ENCODE measurements at regions not wholly inside any gene's neighbourhood (a gene's known extent, or its start where the extent isn't known, plus 50 kb on each side); places are given as distances from the start of the nearest gene placed in this dataset.
"Not testable (repeated sequence)": the region's sequence is repeated elsewhere in the genome, so short reads cannot be mapped to it uniquely, and the experiment has no call there.

- DNase-seq (ENCODE audit: low spot score): no peak
These were observed 596.6 kb downstream of the KCTD12 start for GRCh38 chr13:76289558-76289957.

GRCh38 chr13:76286178-76286577 lies 600.0 kb downstream of the KCTD12 start:
- no peak for DNase-seq (ENCODE audit: low spot score)

GRCh38 chr13:76285463-76285862 lies 600.7 kb downstream of the KCTD12 start:
- no peak for DNase-seq (ENCODE audit: low spot score)

DNA sequence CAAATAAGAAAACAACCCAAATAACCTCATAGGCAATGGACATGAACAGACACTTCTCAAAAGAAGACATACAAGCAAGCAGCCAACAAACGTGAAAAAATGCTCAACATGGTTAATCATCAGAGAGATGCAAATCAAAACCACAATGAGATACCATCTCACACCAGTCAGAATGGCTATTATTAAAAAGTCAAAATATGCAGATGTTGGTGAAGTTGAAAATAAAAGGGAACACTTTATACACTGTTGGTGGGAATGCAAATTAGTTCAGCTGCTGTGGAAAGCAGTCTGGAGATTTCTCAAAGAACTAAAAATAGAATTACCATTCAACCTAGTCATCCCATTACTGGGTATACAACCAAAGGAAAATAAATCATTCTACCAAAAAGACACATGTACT lies 606.4 kb downstream of the KCTD12 start:
- not testable (repeated sequence) for DNase-seq (ENCODE audit: low spot score)

GRCh38 chr13:76271728-76272232 lies 614.4 kb downstream of the KCTD12 start:
- DNase-seq (ENCODE audit: low spot score): no peak

- not testable (repeated sequence) for DNase-seq (ENCODE audit: low spot score)
These were observed 617.9 kb downstream of the KCTD12 start for GRCh38 chr13:76268307-76268706.

- no peak for DNase-seq (ENCODE audit: low spot score)
These were observed 619.0 kb downstream of the KCTD12 start for GRCh38 chr13:76267216-76267615.

DNA sequence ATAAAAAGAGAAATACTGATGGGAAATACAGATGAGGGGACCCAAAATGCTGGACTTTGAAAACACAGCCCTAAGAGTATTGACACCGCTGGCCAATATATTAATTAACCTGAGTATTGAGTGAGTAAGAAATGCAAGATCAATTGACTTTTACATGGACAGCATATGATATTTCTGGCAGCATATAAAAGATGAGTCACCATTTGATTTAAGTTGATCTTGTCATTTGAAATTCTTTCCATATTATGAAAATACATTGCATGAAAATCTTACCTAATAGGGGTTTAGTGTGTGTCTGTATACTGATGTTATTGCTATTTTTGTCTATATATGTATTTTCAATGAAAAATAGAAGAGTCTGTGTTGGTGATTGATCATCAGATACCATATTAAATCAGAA lies 619.6 kb downstream of the KCTD12 start:
- DNase-seq (ENCODE audit: low spot score): no peak

GRCh38 chr13:76250211-76250610 lies 614.1 kb downstream of the LMO7 start:
- no peak for DNase-seq (ENCODE audit: low spot score)

DNA sequence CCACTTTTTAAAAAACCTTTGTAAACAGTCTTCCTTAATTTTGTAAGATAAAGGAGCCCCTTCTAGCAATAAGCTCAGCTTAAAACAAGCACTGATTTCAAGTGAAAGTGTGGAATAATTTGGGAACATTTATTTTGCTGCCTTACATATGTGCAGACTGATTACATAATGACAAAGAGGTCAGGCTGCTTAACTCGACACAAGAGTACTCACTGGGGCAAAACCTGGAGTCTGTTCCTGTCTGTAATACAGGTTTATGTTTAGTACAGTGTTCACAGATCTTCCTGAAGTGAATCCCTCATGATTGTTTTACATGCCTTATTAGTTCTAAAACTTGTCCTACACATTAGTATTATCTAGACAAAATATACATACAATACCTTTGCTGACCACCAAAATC lies 609.8 kb downstream of the LMO7 start:
- DNase-seq (ENCODE audit: low spot score): no peak

- no peak for DNase-seq (ENCODE audit: low spot score)
These were observed 609.1 kb downstream of the LMO7 start for GRCh38 chr13:76245211-76245610.

- DNase-seq (ENCODE audit: low spot score): not testable (repeated sequence)
These were observed 607.0 kb downstream of the LMO7 start for GRCh38 chr13:76243120-76243519.

- no peak for DNase-seq (ENCODE audit: low spot score)
These were observed 603.0 kb downstream of the LMO7 start for GRCh38 chr13:76239031-76239680.

- no peak for DNase-seq (ENCODE audit: low spot score)
These were observed 595.5 kb downstream of the LMO7 start for GRCh38 chr13:76231522-76232167.

GRCh38 chr13:76229281-76229680 lies 593.2 kb downstream of the LMO7 start:
- no peak for DNase-seq (ENCODE audit: low spot score)

DNA sequence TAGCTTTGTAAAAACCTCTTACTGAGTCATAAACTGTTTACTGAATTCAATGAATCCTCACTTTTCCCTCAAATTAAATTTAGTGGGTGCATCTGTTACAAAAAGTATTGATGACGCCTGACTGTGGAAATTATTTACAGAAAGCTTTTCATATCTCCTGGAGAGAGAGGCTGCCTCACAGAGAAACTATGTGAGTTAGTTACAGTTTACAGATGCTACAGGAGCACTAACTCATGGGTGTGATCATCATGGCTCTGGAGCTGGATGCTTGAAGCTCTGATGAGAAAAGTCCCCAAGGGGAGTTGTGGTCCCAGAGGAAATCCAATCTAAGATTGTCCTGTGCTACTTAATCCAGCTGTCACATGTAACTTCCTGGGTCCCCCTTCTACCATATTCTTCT lies 590.8 kb downstream of the LMO7 start:
- DNase-seq (ENCODE audit: low spot score): no peak

DNA sequence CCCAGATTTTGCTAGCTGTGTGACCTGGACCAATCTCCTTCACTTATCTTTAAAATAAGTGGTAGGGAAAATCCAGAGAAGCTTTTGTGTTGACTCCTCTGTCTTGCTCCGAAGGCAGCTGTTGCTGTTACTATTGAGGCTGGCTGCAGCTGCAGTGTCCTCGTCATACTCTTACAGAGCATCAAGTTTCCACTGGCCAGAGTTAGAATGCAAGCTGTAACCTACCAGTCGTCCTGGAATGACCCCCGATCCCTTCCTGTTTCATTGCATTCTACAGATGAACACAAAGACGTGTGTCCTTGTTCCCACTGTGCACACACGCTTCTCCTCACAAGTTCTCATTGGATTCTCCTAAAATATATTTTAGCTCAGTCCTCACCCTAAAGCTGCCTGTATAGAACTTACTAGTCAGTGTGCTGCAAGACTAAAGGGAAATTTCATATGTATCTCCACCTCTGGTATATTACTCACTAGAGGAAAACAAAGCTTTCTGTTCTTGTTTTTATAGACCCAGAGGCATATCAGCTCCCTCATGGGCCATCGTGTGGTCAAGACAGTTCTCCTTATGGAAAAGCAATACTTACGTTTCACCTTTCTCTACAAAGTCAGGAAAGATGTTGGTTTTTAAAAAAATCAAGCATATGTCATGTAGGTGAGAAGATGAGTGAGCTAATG lies 589.8 kb downstream of the LMO7 start:
- peak; percentile 26 for DNase-seq (ENCODE audit: low spot score)

DNA sequence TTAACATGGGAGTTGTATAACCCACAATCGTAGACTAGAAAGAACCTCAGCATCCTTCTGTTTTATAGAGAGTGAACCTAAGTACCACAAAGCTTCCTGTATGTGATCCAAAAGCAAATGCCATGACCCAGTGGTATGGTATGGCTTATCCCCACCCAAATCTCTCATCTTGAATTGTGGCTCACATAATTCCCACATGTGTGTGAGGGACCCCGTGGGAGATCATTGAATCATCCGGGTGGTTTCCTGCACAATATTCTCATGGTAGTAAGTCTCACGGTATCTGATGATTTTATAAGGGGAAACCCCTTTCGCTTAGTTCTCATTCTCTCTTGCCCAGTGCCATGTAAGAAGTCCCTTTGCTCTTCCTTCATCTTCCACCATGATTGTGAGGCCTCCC lies 587.9 kb downstream of the LMO7 start:
- no peak for DNase-seq (ENCODE audit: low spot score)

DNA sequence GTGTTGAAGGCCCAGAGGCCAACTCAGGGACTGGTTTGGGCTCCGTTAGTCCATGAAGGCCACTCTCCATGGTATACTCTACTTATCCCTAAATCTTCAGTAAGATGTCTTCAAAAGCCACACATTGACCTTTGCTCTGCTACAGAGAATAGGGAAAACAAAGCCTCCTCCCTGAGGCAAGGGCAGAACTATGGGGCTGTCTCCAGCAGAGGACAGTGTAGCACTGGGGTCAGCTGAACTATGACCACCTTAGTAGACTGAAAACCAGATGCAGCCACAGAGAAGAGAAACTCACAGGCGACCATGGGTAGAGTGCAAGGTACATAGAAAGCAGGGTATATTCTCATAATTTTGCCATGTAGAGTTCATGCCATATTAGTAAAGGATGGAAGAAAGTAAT lies 587.4 kb downstream of the LMO7 start:
- no peak for DNase-seq (ENCODE audit: low spot score)

- peak; percentile 62 for DNase-seq (ENCODE audit: low spot score)
These were observed 586.4 kb downstream of the LMO7 start for GRCh38 chr13:76222511-76222910.

DNA sequence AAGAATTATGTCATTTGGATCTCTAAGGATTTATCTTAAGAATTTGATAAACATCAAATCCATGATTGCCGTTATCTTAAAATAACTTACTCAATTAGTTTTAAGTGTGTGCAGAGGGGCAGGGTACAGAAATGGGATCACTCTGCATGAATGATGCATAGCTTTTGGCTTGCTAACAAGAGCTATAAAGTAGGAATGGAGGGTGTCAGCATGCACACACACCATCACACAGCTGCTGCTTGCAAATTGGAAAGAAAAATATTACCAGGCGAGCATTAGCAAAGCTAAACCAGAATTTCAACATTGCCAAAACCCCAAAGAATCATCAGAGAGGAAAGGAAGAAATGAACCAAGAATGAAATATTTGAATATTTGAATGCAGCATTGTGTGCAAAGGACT lies 580.6 kb downstream of the LMO7 start:
- DNase-seq (ENCODE audit: low spot score): no peak

GRCh38 chr13:76214001-76214400 lies 577.9 kb downstream of the LMO7 start:
- no peak for DNase-seq (ENCODE audit: low spot score)

- peak; percentile 24 for DNase-seq (ENCODE audit: low spot score)
These were observed 577.3 kb downstream of the LMO7 start for GRCh38 chr13:76213423-76213904.

Data from globus pallidus (tissue), 1 donor.